GM19467 (cell line): ENCODE measurements at regions not wholly inside any gene's neighbourhood (a gene's known extent, or its start where the extent isn't known, plus 50 kb on each side); places are given as distances from the start of the nearest gene placed in this dataset.

Source experiments
- ATAC-seq: cut with Tn5 transposase; IDR thresholded peaks from one replicate; pipeline ENCODE4 v1.9.1; 2021; ENCODE audit warnings: mild to moderate bottlenecking, moderate library complexity; ENCODE audit not compliant: unreplicated experiment

DNA sequence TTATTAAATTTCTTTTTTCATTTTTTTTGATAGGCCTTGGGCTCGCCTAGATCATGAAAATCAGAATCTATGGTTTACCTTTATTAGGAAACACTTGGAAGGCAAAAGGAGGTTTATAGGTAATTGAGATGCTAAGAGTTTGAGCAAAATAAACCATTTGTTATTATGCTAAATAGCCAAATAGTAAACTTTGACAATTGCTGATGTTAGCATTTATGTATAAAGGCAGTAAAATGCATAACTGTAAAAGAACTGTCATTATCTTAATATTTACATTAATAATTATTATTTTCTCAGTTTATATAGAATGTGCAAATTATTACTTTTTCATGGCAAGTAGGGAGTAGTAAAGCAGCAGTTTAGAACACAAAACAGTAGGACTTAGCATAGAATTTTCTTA lies 1737.8 kb upstream of the PRR20A start:
- no peak for ATAC-seq

DNA sequence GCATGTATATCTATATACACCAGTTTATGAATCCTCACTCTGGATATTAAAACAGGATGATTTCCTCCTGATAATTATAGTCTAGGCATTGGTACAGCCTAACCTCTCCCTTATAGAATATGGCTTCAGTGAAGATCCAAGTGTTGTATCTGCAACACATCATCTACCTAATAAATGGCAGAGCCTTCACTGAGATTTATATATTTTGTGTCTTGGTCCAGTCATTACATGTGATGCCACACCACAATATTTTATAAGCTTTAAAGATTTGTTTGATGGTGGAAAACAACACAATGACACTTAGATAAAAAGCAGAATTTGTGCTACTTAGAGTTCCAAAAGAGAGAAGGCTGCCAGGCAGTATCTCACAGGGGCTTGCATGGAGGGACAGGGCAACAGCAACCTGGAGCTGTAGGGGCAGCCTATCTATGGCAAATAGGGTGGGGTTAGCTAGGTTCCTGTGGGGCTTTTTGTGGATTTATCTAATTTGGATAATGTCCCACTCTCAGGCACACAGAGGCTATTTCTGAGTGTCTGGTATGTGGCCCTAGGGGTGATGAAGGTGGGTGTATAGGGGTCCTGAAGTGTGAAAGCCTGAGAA lies 1736.7 kb upstream of the PRR20A start:
- ATAC-seq, result no peak

DNA sequence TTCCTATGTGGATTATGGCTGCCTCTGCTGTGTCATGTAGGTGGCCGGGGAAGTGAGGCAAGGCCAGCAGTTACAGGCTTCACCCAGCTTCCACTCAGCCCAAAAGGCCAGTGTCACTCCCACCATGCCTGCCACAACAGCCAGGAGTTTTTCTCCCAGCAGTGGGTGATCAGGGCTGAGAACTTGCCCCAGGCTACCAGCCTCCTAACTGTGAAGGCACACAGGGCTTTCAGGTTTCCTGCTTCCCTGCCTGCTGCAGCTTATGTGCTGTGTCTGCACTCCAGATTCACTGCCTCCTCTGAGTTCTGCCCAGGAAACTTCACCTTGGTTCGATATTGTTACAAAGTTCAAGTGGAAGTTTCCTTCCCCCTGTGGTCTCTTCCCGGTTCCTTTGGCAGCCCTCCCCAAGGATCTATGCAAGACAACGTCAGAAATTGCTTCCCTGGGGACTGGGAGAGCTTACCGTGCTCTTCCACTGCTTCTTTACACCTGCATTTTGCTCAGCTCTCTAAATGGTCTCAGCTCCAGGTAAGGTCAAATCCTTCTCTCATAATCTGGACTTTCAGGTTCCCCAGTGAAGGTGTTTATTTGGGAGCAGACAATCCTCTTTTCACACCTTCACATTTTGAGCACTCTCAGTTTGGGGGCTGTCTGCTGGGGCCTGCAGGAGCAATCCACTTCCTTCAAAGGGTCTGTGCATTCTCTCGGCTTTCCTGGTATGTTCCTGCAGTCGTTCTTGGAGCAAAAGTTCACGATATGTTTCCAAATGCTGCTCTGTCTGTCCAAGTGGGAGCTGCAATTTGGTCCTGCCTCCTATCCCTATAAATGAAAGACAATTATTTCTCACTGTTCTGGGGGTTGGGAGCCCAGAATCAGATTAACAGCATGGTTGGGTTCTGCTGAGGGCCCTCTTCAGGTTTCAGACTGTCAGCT lies 1730.1 kb upstream of the PRR20A start:
- no peak for ATAC-seq

DNA sequence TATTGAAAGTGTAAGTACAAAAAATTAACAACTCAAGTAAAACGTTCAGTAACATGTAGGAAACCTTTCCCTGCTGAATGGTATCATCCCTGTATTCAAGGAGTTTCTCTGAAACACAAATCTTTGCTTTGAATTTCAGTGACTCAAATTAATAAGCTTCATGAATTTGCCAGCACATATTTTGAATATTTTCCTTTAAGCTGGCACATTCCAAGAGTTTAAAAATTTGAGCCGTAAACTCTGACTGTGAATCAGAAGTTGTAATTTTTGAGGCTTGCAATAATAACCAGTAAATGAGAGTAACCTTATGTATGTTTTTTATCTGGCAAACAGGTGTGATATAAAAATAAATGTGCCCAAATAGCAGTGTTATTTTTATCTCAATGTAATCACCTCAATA lies 1722.6 kb upstream of the PRR20A start:
- ATAC-seq, result no peak

DNA sequence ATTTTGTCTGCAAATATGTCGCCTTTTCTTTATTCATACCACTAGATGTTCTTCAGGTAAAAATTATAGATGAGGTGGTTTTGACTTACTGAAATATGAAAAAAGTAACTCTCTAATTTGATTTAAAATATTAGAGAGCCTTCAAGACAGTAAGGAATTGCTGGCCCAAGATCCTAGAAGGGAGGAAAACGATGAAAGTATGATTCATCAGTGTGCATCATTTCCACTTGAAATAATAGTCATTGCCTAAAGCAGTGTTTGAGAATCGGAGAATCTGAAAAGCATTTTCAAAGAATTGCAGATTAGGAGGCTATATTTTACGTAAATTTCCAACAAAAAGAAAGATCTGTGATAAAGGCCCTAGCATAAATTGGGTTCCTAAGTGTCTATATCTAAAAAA lies 1707.9 kb upstream of the PRR20A start:
- ATAC-seq, result no peak

DNA sequence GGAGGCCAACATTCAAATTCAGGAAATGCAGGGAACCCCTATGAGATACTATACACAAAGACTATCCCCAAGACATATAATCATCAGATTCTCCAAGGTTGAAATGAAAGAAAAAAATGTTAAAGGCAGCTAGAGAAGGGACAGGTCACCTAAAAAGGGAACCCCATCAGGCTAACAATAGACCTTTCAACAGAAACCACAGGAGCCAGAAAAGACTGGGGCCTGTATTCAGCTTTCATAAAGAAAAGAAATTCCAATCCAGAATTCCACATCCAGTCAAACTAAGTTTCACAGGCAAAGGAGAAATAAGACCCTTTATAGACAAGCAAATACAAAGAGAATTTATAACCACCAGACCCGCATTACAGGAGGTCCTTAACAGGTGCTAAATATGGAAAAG lies 1703.6 kb upstream of the PRR20A start:
- ATAC-seq, result no peak

DNA sequence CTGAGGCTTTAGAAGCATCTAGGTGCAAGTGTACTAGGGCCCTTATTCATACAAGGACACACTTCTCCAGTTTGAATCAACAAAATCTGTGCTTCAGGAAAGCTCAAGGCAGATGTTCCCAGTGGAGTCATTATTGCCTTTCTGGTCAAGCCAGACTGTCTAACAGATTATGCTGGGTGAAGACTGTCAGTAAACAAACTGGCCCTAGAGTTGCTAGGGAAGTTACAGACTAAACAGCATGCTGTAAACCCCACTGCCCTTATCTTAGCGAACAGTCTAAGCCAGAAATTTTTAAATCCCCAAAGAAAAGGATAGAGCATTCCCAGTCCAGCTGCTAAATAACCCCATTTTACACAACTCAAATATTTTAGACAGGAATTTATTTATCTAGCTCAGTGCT lies 1701.3 kb upstream of the PRR20A start:
- ATAC-seq, result no peak

DNA sequence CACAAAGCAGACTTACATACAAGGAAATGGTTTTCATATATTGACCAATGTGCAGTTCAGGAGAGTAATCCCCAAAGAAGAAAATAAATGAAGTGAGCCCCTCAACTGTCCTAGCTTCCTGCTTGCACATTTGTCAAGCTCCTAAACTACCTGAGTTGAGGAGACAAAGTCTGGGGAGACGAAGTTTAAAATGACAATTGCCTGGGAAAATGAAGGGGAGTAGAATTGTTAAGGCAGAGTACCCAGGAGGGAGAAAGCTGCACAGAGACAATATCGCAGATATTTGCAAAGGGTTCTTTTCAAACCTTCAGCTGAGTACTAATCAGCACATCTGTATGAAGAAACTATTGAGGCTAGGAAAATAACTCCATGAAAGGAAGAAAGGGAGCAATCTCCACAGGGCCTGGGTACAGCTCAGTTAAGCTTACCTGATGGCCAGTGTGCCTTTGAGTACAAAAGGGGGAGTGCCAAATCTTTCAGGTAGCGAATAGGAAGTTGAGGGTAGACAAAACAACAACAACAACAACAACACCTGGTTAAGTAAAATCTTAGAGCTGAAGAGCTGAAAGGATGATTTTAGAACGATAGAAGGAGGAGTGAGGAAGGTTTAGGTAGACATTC lies 1700.1 kb upstream of the PRR20A start:
- ATAC-seq, result no peak

DNA sequence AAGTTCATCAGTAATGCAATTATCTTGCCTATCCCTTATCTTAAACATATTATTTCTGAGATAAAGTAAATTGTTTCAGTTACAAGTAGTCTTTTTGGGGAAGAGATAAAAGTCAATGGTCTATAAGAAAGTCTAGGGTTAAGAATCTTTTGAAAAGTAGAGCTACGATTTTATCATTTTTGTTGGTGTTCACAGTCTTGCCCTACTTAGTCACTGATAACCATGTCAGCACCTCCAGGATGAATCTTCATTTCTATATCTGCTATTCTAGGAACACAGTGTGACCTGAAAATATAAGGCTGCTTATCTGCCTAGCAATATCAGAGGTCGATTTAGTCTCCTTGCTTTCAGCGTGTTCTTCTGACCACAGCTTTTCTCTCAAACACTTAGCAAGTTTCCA lies 1676.5 kb upstream of the PRR20A start:
- no peak for ATAC-seq

DNA sequence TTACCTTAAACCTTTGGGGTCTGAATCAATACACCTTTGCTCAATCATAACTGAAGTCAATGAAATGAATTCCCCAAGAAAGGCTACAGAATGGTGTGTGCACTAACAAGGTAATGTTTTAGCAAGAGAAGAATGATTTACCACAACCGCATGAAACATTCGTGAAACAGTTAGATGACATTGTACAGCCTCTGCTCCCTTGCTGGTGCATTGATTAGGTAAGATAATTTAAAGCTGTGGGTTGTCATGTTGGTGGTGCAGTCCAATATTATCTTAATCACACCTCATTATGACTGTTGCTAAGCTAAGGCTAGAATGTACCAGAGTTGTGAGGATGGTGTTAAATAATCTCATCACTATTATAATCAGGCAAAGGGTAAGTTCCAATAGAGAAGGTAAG lies 1673.2 kb upstream of the PRR20A start:
- ATAC-seq, result no peak

DNA sequence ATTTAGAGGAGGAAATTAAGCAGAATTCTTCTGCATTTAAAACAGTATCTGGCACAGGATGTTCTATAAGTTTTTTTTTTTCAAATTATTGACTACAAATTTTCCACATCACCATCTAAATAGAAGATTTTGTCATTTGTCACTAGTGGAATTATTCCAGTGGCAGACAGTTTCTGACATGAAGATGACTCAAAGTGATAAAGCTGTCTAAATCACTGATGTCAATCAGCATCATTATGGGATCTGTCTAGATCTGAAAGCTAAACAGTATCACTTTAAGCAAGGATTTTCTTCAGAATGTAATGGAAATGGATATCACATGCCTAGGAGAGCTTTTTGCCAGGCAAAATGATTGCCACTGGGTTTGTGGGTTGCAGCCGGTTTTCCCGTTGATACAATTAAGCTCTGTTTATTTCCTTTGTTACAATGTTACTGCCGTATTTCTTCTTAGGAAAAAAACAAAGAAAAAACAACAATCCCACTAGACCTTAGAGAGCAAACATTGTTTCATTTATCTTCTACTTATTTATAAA lies 1657.0 kb upstream of the PRR20A start:
- ATAC-seq, result no peak

DNA sequence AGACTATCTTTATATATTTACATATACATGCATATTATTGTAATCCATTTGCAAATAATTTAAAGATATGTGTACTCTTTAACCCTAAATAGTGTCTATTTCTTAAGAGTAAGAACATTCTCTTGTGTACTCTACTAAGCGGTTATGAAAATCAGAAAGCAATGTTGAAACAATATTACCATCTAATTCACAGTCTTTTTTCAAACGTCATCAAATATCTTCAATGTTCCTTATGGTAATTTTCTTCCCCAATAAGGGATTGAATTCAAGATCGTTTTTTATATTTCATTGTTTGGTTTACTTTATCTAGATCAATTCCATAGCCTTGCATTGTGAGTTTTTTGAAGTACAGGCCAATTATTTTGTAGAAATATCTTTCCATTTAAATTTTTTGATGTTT lies 1647.4 kb upstream of the PRR20A start:
- no peak for ATAC-seq

DNA sequence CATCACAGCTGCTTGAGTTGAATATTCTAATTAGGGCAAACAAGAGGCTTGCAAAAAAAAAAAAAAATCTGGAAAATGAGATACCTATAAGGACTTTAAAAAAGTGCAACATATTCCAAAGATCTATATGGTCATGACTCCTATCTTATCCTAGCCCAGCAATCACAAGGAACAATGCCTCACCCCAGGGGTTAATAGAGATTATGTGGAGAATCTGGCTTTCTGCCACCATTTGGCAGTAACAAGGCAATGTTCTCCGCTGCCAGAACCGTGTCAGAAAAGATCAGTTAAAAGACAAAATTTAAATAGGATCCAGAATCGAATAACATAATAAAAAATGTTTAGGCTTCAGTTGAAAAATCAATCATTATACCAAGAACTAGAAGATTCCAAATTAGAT lies 1643.2 kb upstream of the PRR20A start:
- ATAC-seq, result no peak

DNA sequence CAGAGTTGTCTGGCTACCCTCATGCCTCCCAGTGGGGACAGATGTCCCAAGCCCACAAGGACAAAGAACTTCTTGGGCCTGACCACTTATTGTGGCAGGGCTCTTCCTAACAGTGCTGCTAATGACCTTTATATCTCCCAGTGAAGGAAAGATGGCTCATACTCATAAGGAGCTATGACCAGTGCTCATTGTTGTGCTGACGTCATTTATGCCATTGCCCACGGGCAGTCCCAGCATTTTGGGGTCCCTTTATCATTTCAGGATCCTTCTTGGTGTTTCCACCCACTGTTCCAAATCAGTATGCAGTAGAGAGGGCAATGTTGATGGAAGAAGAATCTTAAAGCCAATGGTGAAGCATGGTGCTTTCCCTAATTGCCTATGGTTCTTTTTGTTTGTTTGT lies 1640.0 kb upstream of the PRR20A start:
- no peak for ATAC-seq

DNA sequence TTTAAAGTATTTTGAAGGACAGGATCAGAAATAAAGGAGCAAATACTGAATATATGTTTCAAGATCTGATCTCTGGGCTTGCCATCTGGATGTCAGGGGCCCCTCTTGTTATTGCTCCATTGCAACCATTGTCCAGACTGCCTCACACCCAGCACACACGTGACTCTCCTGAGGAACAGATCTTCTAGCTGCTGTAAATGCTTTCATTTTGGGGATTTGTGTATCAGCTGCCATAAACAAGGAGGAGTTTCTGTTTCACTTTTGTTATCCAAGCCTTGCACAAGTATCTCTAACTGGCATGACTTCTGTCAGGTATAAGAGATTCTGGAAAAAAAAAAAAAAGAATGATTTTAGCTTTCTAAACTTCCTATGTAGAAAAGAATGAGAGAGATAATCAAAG lies 1624.1 kb upstream of the PRR20A start:
- no peak for ATAC-seq

DNA sequence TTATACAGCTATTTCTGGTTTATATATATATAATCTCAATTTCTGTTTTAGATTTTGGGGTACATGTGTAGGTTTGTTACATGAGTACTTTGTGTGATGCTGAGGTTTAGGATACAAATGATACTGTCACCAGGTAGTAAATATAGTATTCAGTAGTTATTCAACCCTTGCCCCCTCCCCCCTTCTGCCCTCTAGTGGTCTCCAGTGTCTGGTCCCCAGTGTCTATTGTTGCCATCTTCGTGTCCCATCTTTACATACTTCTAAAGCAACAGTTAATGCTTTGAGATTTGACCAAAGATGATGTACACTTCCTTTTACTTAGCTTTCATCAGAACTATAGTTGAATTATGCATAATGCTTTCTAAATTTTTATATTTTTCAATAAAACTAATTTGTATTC lies 1623.4 kb upstream of the PRR20A start:
- no peak for ATAC-seq

DNA sequence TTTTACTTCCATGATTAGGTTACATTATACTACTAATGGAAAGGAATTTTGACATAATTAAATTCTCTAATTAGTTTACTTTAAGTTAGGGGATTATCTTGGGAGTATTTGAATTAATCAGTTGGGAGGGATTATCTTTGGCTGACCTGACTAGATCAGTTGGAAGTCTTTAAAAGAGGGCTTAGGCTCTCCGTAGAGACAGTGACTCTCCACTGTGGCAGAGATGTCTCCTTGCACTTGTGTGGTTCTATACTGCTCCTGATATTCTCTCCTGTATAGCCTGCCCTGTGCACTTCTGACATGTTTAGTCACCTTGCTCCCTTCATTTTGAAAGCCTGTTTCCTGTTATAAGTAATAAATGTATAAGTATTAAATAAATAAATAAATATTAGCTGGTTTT lies 1612.3 kb upstream of the PRR20A start:
- ATAC-seq, result no peak

DNA sequence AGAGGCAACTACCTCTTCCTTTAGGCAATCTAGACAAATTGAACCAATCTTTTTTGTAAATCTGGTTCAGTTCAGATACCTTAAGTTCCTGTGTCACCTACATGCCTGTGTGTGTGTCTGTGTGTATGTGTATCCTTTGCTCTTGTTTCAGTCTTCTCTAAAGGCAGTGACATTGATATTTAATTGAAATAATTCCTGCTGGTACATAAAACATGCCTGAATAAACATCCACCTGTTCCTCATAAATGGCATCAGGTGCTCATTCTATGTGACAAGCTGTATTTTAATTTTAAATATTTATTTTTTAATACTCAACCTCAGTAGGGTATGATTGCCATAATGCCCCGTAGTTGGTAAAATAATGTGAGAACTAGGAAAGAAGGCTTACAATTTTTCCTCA lies 1606.4 kb upstream of the PRR20A start:
- ATAC-seq, result no peak

DNA sequence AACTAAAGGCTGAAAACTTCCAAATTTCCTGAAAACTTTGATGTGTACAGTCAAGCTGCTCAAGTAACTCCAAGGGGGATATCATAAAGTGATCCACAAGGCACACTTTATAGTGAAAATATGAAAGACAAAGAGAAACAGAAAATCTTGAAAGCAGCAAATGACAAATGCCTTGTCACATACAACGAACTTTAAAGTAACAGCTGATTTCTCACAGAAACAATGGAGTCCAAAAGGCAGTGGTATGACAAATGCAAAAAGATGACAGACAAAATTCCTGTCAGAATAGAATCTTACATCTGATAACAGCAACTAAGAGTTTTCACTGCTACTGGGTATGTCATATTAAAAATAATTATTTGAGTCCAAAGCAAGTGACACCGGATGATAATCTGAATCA lies 1602.3 kb upstream of the PRR20A start:
- no peak for ATAC-seq

DNA sequence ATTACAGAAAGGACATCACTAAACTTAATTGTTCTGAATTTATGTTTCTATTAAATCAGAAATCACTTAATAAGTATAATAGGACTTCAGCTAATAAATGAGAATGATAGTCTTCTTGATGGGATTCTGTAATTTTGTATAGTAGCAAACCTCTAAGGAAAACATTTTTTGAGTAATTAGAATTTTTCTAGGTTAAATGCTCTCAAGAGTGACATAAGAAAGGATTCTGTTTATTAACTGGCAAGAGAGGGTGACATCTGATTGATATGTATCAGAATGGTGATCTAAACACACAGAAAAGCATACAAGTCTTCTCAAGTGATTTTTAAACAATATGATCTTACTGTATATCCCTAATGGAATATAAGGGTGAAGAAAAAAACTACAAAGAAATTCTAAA lies 1597.7 kb upstream of the PRR20A start:
- no peak for ATAC-seq

DNA sequence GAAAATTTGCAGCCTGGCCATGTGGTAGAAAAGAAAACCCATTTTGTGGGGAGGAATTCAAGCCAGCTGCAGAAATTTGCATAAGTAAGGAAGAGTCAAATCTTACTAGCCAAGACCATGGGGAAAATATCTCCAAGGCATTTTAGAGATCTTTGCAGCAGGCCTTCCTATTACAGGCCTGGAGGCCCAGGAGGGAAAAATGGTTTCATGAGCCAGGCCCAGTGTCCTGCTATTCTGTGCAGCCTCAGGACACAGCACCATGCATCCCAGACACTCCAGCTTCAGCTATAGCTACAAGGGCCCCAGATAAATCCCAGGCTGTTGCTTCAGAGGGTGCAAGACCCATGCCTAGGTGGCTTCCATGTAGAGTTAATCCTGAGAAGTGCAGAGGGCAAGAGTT lies 1590.1 kb upstream of the PRR20A start:
- no peak for ATAC-seq

DNA sequence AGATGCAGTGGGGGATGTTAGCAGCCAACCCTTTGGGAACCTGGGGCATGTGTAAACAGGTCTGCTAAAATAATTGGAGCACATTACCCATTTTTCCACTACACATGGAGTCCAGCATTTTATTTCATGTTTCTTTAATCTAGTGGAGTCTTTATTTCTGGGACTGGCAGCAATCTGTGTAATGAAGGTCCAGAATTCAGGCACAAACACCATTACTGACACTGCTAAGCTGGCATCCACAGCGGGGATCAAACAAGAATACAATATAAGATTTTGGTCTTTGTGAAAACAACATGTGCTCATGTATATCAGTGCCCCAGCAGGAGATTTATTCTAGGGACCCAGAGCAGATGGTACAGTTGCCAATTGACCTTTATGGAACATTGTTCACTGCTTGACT lies 1587.0 kb upstream of the PRR20A start:
- no peak for ATAC-seq
